SH-SY5Y (cell line): ENCODE measurements at regions not wholly inside any gene's neighbourhood (a gene's known extent, or its start where the extent isn't known, plus 50 kb on each side); places are given as distances from the start of the nearest gene placed in this dataset.

Experiments
- GATA2 ChIP-seq: IDR thresholded peaks from 2 replicates; pipeline ENCODE4 v1.6.1; 2011; ENCODE audit warnings: mild to moderate bottlenecking, low read depth, low read length
- GATA3 ChIP-seq: IDR thresholded peaks from 2 replicates; pipeline ENCODE4 v1.6.1; 2011; ENCODE audit warnings: low read depth, mild to moderate bottlenecking, low read length, moderate library complexity

- TF ChIP-seq GATA3 (no peak), GATA2 (no peak)
Measured at GRCh38 chr17:55642741-55643140, 79.9 kb downstream of the TMEM100 start.
